HG03558 (cell line): ENCODE measurements at regions not wholly inside any gene's neighbourhood (a gene's known extent, or its start where the extent isn't known, plus 50 kb on each side); places are given as distances from the start of the nearest gene placed in this dataset.
"Not testable (repeated sequence)": the region's sequence is repeated elsewhere in the genome, so short reads cannot be mapped to it uniquely, and the experiment has no call there.

Source experiments
- ATAC-seq: cut with Tn5 transposase; IDR thresholded peaks from one replicate; pipeline ENCODE4 v1.9.1; 2021; ENCODE audit warnings: moderate number of reproducible peaks; ENCODE audit not compliant: unreplicated experiment; ENCODE audit errors: extremely low read depth

DNA sequence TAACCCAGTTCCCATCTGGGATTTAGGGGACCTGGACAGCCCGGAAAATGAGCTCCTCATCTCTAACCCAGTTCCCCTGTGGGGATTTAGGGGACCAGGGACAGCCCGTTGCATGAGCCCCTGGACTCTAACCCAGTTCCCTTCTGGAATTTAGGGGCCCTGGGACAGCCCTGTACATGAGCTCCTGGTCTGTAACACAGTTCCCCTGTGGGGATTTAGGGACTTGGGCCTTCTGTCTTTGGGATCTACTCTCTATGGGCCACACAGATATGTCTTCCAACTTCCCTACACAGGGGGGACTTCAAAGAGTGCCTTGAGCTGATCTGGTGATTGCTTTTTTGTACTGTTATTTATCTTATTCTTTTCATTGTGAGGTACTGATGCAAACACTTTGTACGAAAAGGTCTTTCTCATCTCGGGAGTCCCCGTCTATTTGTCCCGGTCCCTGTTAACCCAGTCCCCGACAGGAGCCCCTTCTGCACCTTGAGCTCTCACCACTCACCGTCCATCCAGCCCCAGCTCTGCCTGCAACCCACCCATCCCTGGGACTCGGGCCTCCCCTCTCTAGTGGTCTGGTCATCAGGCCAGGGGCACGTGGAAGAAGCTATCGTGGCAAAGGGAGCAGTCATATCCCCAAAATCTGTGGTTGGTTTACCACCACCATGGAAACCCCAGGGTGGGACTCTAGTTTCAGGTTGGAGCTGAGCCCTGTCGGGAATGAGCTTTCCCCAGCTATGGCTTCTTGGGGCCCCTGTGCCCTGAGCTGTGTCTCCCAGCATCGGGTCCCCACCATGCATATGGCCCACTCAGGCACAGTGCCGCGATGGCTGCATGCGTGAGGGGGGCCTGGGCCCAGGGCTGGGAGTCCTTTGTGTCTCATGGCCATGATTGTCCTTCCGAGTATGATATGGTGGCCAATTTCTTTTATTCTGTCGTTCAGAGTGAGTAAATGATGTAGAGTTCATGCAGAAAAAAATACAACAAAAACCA lies 270.4 kb upstream of the PLCXD1 start:
- ATAC-seq = not testable (repeated sequence)

DNA sequence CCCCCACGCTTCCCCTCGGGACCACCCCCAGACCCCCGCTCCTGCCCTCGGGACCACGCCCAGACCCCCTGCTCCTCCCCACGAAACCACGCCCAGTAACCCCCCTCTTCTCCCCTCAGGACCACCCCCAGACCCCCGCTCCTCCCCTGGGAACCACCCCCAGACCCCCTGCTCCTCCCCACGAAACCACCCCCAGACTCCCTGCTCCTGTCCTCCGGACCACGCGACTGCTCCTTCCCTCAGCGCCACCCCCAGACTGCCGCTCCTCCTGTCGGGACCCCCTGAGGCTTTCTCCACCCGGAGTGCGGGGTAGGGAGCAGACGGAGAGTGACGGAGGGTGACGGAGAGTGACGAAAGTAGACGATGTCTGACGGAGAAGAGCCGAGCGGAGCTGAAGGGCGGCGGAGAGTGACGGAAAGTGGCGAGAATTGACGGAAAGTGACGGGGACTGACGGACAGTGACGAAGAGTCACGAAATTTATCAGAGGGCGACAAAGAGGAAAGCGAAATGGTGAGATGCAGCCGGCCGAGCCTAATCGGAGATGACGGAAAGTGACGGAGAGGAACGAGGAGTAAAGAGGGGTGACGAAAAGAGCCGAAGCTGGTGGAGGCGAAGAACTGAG lies 267.2 kb upstream of the PLCXD1 start:
- not testable (repeated sequence) for ATAC-seq

- not testable (repeated sequence) for ATAC-seq
These were observed 266.7 kb upstream of the PLCXD1 start for GRCh38 chrX:14452-14851.

DNA sequence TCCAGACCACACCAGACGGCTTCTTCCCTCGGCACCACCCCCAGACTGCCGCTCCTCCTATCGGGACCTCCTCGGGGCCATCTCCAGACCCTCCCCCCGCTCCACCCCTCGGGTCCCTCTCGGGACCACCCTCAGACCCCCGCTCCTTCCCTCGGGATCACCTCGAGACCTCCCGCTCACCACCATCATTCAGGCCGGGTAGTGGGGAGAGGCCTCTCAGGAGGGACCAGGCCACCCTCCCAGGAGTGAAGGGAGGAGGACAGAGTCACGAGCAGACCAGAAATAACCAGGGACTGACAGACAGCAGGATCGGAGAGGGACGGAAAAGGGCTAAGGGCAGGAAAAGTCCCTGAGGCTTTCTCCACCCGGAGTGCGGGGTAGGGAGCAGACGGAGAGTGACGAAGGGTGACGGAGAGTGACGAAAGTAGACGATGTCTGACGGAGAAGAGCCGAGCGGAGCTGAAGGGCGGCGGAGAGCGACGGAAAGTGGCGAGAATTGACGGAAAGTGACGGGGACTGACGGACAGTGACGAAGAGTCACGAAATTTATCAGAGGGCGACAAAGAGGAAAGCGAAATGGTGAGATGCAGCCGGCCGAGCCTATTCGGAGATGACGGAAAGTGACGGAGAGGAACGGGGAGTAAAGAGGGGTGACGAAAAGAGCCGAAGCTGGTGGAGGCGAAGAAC lies 262.3 kb upstream of the PLCXD1 start:
- peak; percentile 54 for ATAC-seq

- not testable (repeated sequence) for ATAC-seq
These were observed 261.7 kb upstream of the PLCXD1 start for GRCh38 chrX:19455-19827.

GRCh38 chrX:19912-20571 lies 261.1 kb upstream of the PLCXD1 start:
- no peak for ATAC-seq

GRCh38 chrX:24139-24538 lies 257.0 kb upstream of the PLCXD1 start:
- ATAC-seq = not testable (repeated sequence)
